ENCODE measurements at regions not wholly inside any gene's neighbourhood (a gene's known extent, or its start where the extent isn't known, plus 50 kb on each side); places are given as distances from the start of the nearest gene placed in this dataset.

GRCh38 chr13:76292726-76293125 is 593.5 kb downstream of the KCTD12 start:
- Histone ChIP-seq H3K27ac (ENCODE audit: insufficient read length, low read depth, low read length) (no peak overlapping the region), H4K91ac (ENCODE audit: insufficient read length, low read depth, low read length) (no peak overlapping the region), H4K5ac (ENCODE audit: insufficient read length, low read depth, low read length) (no peak overlapping the region), H3K56ac (ENCODE audit: insufficient read length, low read depth, low read length) (no peak overlapping the region), H2AFZ (ENCODE audit: low read length) (no peak overlapping the region), H3K23me2 (ENCODE audit: insufficient read length, low read depth, low read length, poor library complexity, severe bottlenecking) (no peaks in the 10 kb centered on the region), H3K14ac (ENCODE audit: insufficient read depth, low read length) (no peak overlapping the region), H2BK120ac (ENCODE audit: low read depth, low read length, poor library complexity, severe bottlenecking) (no peak overlapping the region), H3K18ac (ENCODE audit: insufficient read length, low read depth, low read length) (no peak overlapping the region), H2BK20ac (ENCODE audit: low read depth, low read length, poor library complexity, severe bottlenecking) (no peak overlapping the region), H4K8ac (replicated peaks; ENCODE audit: insufficient read length, low read depth, low read length) (no peak overlapping the region), H3K4me2 (ENCODE audit: insufficient read depth, insufficient read length, low read length) (no peak overlapping the region), H4K20me1 (ENCODE audit: control insufficient read depth, insufficient read depth, insufficient read length) (no peaks in the 10 kb centered on the region), H3K9ac (ENCODE audit: extremely low read depth, insufficient read length, low read length) (no peak overlapping the region), H2BK5ac (ENCODE audit: insufficient read length, low read length) (no peak overlapping the region), H3K23ac (ENCODE audit: insufficient read length, low read depth, low read length) (no peak overlapping the region), H2BK12ac (ENCODE audit: insufficient read length, low read depth, low read length) (no peak overlapping the region), H3K27me3 (ENCODE audit: insufficient read depth, low read length) (no peaks in the 10 kb centered on the region), H3K9me3 (ENCODE audit: control insufficient read depth, low read depth, low read length) (no peaks in the 10 kb centered on the region), H3K79me2 (ENCODE audit: insufficient read depth, low read length) (no peaks in the 10 kb centered on the region), H2BK15ac (ENCODE audit: low read depth, low read length) (no peak overlapping the region), H3K4me1 (ENCODE audit: insufficient read depth, low read length) (no peaks in the 10 kb centered on the region; the same call in 1 of the 2 replicates), H3K4ac (ENCODE audit: low read depth, low read length) (no peak overlapping the region), H3T11ph (ENCODE audit: low read length) (no peak overlapping the region), H3K79me1 (ENCODE audit: insufficient read depth, low read depth, low read length, poor library complexity, severe bottlenecking) (no peaks in the 10 kb centered on the region), H2AK5ac (ENCODE audit: insufficient read length, low read length) (no peak overlapping the region)
- TF ChIP-seq, protein P1, sequence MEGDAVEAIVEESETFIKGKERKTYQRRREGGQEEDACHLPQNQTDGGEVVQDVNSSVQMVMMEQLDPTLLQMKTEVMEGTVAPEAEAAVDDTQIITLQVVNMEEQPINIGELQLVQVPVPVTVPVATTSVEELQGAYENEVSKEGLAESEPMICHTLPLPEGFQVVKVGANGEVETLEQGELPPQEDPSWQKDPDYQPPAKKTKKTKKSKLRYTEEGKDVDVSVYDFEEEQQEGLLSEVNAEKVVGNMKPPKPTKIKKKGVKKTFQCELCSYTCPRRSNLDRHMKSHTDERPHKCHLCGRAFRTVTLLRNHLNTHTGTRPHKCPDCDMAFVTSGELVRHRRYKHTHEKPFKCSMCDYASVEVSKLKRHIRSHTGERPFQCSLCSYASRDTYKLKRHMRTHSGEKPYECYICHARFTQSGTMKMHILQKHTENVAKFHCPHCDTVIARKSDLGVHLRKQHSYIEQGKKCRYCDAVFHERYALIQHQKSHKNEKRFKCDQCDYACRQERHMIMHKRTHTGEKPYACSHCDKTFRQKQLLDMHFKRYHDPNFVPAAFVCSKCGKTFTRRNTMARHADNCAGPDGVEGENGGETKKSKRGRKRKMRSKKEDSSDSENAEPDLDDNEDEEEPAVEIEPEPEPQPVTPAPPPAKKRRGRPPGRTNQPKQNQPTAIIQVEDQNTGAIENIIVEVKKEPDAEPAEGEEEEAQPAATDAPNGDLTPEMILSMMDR (conservative IDR thresholded peaks at IDR 0.05): no peak
- peaks cover 8 to 13% of the 10 kb centered on the region in 2 experiments; a peak in 4 of 5 replicates for H3K9me3 Mint-ChIP-seq
- no peaks in the 10 kb centered on the region for H3K27me3 Mint-ChIP-seq (ENCODE audit: low read depth)
- peaks cover 4 to 10% (median 5%) of the 10 kb centered on the region in 3 experiments; a peak in 5 of 7 replicates for H3K36me3 Mint-ChIP-seq (ENCODE audit: insufficient read depth in 1 of 3, low read depth in 3 of 3)
- H3K4me3 Mint-ChIP-seq: no peak overlapping the region
- H3K27ac Mint-ChIP-seq: no peak overlapping the region
- no CpG with 5 or more reads among the region's 3 CpGs for WGBS (ENCODE audit: extremely low coverage, insufficient read length, low lambda C conversion rate)
- peaks cover 11 to 13% of the 10 kb centered on the region in 2 experiments for H3K4me1 Mint-ChIP-seq
- DNase-seq: no peak
